H54 (cell line): ENCODE measurements at regions not wholly inside any gene's neighbourhood (a gene's known extent, or its start where the extent isn't known, plus 50 kb on each side); places are given as distances from the start of the nearest gene placed in this dataset.

ENCODE experiments used
- DNase-seq: peaks from one replicate; pipeline ENCODE4 v3.0.0; 2011; ENCODE audit warnings: low spot score, mixed read lengths; ENCODE audit not compliant: insufficient read length
- FAIRE-seq: peaks from 3 replicates; lab custom pipeline; 2011; peaks lifted over from hg19 to GRCh38; lab: Jason Lieb, UNC
- POLR2A ChIP-seq: IDR thresholded peaks from 2 replicates; pipeline ENCODE4 v1.6.1; 2011; ENCODE audit warnings: low read depth, mild to moderate bottlenecking, low read length

GRCh38 chr6:168890306-168890980, 363.2 kb downstream of the THBS2 start:
- no peak for FAIRE-seq

GRCh38 chr6:168888786-168889345, 364.8 kb downstream of the THBS2 start:
- no peak for TF ChIP-seq POLR2A

More at GRCh38 chr6:168890306-168890980, 363.2 kb downstream of the THBS2 start:
- TF ChIP-seq POLR2A = no peak
- DNase-seq = no peak

GRCh38 chr6:168888102-168888501, 365.5 kb downstream of the THBS2 start:
- no peak for FAIRE-seq
- DNase-seq = no peak
- no peak for TF ChIP-seq POLR2A

More at GRCh38 chr6:168888786-168889345, 364.8 kb downstream of the THBS2 start:
- no peak for FAIRE-seq
- DNase-seq = no peak

GRCh38 chr6:168887621-168888020, 366.0 kb downstream of the THBS2 start:
- FAIRE-seq = no peak
- no peak for TF ChIP-seq POLR2A
- no peak for DNase-seq

GRCh38 chr6:168886964-168887363, 366.7 kb downstream of the THBS2 start:
- no peak for DNase-seq
- no peak for FAIRE-seq
- no peak for TF ChIP-seq POLR2A

- FAIRE-seq = no peak
- TF ChIP-seq POLR2A = no peak
- no peak for DNase-seq
Observed at GRCh38 chr6:168885751-168886742, 367.6 kb downstream of the THBS2 start.

- FAIRE-seq (no peak), DNase-seq (no peak)
- TF ChIP-seq POLR2A = no peak
Observed at GRCh38 chr6:168885196-168885595, 368.4 kb downstream of the THBS2 start.

GRCh38 chr6:168884646-168885086, 369.0 kb downstream of the THBS2 start:
- FAIRE-seq (no peak), DNase-seq (peak; percentile 78)
- TF ChIP-seq POLR2A = no peak

- FAIRE-seq (no peak), DNase-seq (no peak)
- no peak for TF ChIP-seq POLR2A
Observed at GRCh38 chr6:168884050-168884645, 369.5 kb downstream of the THBS2 start.

- no peak for DNase-seq
- no peak for TF ChIP-seq POLR2A
- no peak for FAIRE-seq
Observed at GRCh38 chr6:168883410-168884049, 370.1 kb downstream of the THBS2 start.

GRCh38 chr6:168880271-168880670, 373.4 kb downstream of the THBS2 start:
- no peak for FAIRE-seq
- no peak for TF ChIP-seq POLR2A
- no peak for DNase-seq

- FAIRE-seq (no peak), DNase-seq (no peak)
- no peak for TF ChIP-seq POLR2A
Observed at GRCh38 chr6:168877821-168878282, 375.8 kb downstream of the THBS2 start.

- FAIRE-seq = no peak
- TF ChIP-seq POLR2A = no peak
- no peak for DNase-seq
Observed at GRCh38 chr6:168876956-168877355, 376.7 kb downstream of the THBS2 start.
